ENCODE measurements at regions not wholly inside any gene's neighbourhood (a gene's known extent, or its start where the extent isn't known, plus 50 kb on each side); places are given as distances from the start of the nearest gene placed in this dataset.

GRCh38 chr4:57612279-57612678 is 502.1 kb upstream of the IGFBP7 start (continued):
- TF ChIP-seq KIAA2018 (CRISPR knock-in tag; IDR thresholded peaks at IDR 0.05; ENCODE audit: borderline replicate concordance) = no peak
- TF ChIP-seq GABPA (IDR thresholded peaks at IDR 0.05; ENCODE audit: low read depth, low read length) = no peak
- no peak for TF ChIP-seq GABPA (CRISPR knock-in tag; IDR thresholded peaks at IDR 0.05; ENCODE audit: low read depth)
- no peak for TF ChIP-seq JUND (CRISPR knock-in tag; IDR thresholded peaks at IDR 0.05)
- TF ChIP-seq HMGA1 (CRISPR knock-in tag; conservative IDR thresholded peaks at IDR 0.05) = no peak
- TF ChIP-seq SOX13 (IDR thresholded peaks at IDR 0.05) = no peak
- TF ChIP-seq SOX13 (CRISPR knock-in tag; conservative IDR thresholded peaks at IDR 0.05 in 1 of 2, IDR thresholded peaks at IDR 0.05 in 1 of 2) = no peak
- no peak for TF ChIP-seq MTF2 (CRISPR knock-in tag; IDR thresholded peaks at IDR 0.05; ENCODE audit: borderline replicate concordance)
- TF ChIP-seq SMAD9 (CRISPR knock-in tag; IDR thresholded peaks at IDR 0.05) = no peak
- no peak for TF ChIP-seq CHCHD3 (CRISPR knock-in tag; IDR thresholded peaks at IDR 0.05)
- TF ChIP-seq ATF3 (CRISPR knock-in tag; IDR thresholded peaks at IDR 0.05) = no peak
- no peak for TF ChIP-seq RELA (CRISPR knock-in tag; IDR thresholded peaks at IDR 0.05)

Data from HepG2 (cell line).